Left renal pelvis (tissue), 4 donors: ENCODE measurements at regions not wholly inside any gene's neighbourhood (a gene's known extent, or its start where the extent isn't known, plus 50 kb on each side); places are given as distances from the start of the nearest gene placed in this dataset.

Source experiments
- DNase-seq, 4 donors: peaks; one replicate each; pipeline ENCODE4 v3.0.0-alpha.2; 2013; ENCODE audit warnings: low read depth in 4 of 4, low spot score in 3 of 4

DNA sequence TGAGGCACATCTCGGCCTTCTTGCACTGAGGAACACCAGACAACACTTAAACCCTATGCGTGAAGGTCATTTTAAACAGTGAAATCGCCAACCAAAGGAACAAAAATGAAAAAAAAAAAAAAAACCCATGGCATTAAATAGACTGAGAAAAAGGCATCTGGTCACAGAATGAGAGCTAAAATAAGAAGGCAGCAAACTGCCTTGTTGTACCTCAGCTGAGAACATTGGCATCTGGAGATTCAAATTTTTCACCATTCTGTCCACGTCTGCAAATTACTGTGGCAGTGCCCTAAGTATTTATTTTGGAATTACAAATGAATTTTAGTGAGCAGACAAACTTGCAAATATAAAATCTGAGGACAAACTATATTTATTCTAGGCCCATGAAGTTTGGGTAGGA, 82.6 kb upstream of the POU1F1 start:
- no peak for DNase-seq

DNA sequence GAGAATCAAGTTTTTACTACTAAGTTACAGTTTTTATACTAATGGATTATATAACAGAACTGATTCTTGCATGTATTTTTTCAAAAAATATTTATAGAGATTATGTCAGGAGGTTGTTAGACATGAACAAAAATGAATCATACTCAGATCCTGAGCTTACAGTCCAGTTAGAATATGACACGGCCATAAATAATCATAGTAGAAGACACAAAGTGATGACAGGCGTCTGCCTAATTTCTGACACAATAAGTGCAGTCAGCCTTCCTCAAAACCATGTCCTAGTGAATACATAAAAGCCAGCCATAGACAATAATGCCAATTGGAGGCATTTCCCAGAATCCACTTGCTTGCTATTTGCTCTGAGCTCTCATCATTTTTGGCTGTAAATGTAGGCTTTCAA, 81.7 kb upstream of the POU1F1 start:
- DNase-seq = no peak

DNA sequence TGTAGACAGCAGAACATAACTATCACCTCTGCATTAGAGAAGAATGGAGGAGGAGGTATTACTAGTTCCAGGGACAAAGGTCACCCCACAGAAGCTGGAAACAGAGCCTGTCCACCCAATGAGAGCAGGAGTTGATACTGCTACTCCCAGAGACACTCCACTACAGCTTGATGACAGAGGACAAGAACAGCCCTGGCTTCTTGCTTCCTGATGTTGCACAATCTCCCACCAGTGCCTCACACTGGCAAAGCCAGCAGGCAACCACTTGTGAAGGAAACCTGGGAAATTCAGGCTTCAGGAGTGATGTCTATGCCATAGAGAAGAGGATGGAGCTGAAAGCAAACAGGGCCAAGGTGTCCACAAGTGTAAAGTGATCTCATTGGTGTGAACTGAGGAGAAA, 78.0 kb upstream of the POU1F1 start:
- no peak for DNase-seq

DNA sequence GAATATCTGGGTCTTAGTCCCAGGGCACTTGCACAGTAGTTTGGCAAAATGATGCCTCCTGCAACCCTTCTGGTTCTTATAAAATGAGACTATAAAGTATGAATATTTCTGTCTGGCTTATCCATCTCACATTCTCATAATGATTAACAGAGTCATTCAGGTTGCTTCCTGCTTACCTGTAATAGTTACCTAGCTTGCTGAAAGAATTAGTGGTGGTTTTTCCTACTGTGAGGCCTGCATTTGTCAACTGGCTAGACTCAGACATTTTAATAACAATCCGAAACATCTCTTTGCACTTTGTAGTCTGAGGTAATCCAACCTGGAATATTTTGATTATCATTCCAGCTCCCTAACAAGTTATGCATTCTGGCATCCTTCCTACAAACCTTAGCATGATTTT, 75.6 kb upstream of the POU1F1 start:
- no peak for DNase-seq

DNA sequence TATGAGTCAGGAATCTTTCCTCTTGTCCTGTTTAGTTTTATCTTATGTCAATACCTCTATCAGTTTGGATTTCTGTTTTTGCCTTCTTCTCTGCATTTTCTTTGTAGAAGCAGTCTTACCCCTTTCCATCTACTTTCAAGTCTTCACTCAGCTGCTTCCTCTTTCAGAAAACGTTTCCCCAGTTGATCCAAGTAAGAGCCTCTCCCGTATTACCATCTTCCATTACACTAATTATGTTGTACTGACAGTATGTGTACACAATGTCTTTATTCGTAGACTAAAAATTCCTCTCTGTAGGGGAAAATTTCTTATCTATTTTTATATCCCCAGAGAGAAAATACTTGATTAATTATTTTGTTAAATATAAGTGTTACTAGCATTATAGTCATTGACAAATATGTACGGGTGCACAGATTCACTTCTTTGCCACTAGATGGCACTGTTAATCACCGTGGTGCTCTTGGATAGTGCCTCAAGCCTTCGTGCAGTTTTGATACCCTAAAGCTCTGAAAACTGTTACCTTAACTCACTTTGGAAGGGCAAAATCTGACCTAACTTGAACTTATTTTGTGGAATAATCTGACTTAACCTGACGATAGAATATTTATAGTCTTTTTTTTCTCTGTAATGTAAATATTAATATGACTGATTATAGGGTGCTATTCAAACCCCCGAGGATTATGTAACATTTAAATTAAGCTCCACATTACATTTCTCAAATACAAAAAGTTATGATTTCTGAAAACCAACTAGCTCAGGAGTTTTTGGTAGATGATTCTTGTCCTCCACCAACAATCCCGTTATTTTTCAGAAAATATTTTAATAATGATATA, 74.2 kb upstream of the POU1F1 start:
- no peak for DNase-seq

DNA sequence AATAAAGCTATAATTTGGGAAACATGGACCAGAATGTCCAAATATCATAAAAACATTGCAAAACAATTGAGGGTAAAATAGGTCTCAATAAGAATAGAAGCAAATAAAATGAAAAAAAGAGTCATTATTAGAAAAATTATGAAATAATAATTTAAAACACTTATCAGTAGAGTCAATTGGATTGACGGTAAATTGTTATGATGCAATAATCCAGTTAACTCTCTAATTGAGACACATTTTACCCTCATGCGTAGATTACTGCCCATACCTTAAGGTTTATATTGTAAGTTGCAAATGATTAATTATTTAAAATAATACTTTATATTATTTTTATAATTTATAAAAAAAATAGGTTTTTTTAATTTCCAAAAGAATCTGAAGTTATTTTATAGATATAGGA, 73.4 kb upstream of the POU1F1 start:
- DNase-seq = no peak

DNA sequence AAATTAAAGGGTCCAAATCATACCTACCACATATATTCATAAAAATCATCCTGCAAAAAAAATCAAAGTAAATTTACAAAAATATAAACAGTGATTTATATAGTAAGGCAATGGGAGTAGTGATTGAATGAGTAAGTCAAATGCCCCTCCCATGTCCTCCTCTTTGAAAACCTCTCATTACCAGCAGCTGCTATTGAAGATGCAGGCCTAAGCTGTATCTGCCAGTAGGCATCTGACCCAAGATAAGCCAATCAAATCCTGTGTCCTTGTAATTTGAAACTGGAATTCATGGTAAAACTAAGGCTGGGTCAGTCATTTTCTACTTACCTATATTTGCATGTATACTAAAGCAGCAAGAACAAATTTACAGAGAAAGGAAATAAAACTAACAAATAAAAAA, 60.4 kb upstream of the POU1F1 start:
- no peak for DNase-seq

DNA sequence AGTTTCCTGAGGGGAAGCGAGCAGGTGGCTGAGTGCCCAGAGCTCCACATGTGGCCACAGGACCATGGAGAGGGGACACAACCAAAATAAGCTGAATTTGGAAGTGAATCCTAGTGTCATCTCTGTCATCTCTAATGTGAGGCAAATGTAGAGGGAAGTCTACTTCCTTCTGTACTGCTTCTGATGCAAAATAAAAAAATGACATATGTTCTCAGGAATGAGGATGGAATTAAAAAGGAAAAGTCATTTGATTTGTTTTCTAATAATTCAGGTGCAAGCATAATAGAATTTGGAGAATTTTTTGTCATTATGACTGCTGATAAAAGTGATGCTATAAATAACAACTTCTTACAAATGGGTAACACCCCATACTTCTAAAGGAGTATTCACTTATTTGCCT, 59.5 kb upstream of the POU1F1 start:
- DNase-seq = no peak

DNA sequence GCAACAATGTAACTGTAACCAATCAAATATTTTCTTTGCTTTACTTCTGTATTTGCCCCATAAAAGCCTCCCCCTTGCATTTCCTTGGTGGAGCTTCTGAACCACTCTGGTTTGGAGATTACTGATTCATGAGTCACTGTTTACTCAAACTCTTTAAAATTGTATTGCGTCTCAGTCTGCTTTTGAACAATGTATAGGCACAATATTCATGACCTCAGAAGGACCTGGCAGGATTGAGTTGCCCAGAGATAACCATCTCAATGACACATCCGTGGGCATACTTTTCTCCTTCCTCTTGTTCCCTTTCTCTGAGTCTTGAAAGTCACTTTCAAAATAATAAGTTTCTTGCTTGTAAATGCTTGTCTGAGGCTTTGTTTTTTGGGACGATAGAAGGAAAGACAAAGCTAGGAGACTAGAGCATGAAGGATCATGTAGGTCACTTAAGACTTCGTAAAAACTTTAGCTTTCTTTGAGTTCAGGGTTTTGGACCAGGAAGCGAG, 57.1 kb upstream of the POU1F1 start:
- DNase-seq = no peak

DNA sequence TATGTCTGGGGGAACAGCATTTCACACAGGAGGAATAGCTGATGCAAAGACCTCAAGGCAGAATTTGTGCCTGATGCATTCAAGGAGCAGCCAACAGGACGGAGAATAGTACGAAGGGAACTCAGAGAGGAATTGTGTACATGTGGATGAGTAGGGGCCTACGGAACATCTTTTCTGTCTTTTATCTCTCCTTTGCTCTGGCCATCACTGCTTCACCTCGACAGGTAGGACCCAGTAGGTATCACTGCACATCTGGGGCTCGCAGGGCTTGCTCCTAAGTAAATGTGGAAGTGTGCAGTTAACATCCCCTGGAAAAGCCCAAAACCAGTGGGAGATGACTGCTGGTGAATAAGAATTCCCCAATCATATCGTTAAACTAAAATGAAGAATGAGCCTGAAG, 56.4 kb upstream of the POU1F1 start:
- DNase-seq = no peak

DNA sequence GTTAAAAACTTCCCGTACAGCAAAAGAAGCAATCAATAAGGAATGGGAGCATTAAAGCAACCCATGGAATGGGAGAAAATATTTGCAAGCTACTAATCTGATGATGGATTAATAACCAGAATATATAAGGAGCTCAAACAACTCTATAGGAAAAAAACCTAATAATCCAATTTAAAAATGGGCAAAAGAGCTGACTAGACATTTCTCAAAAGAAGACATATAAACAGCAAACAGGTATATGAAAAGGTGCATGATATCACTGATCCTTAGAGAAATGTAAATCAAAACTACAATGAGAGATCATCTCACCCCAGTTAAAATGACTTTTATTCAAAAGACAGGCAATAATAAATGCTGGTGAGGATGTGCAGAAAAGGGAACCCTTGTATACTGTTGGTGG, 52.7 kb upstream of the POU1F1 start:
- no peak for DNase-seq
